ENCODE measurements at regions not wholly inside any gene's neighbourhood (a gene's known extent, or its start where the extent isn't known, plus 50 kb on each side); places are given as distances from the start of the nearest gene placed in this dataset.

GRCh38 chr12:70008944-70009343, 183.9 kb downstream of the MYRFL start:
- TF ChIP-seq CTCF (conservative IDR thresholded peaks at IDR 0.05) = no peak
- no peak overlapping the region for H3K27ac ChIP-seq

- no peak for TF ChIP-seq CTCF (conservative IDR thresholded peaks at IDR 0.05)
These were observed 186.3 kb downstream of the MYRFL start for GRCh38 chr12:70011353-70011752.

GRCh38 chr12:70013016-70013415, 188.0 kb downstream of the MYRFL start:
- peak overlapping the region; percentile 55 for H3K27ac ChIP-seq

More at GRCh38 chr12:70011353-70011752, 186.3 kb downstream of the MYRFL start:
- H3K27ac ChIP-seq = no peak overlapping the region

- no peak overlapping the region for H3K27ac ChIP-seq
- TF ChIP-seq CTCF (conservative IDR thresholded peaks at IDR 0.05) = no peak
These were observed 203.5 kb downstream of the MYRFL start for GRCh38 chr12:70028515-70028914.

GRCh38 chr12:70028918-70029317, 203.9 kb downstream of the MYRFL start:
- TF ChIP-seq CTCF (conservative IDR thresholded peaks at IDR 0.05) = no peak
- no peak overlapping the region for H3K27ac ChIP-seq

- no peak for TF ChIP-seq CTCF (conservative IDR thresholded peaks at IDR 0.05)
- H3K27ac ChIP-seq = no peak overlapping the region
These were observed 206.0 kb downstream of the MYRFL start for GRCh38 chr12:70031046-70031445.

- no peak overlapping the region for H3K27ac ChIP-seq
- TF ChIP-seq CTCF (conservative IDR thresholded peaks at IDR 0.05) = no peak
These were observed 207.0 kb downstream of the MYRFL start for GRCh38 chr12:70032076-70032475.

GRCh38 chr12:70033310-70033709, 208.3 kb downstream of the MYRFL start:
- H3K27ac ChIP-seq = no peak overlapping the region
- TF ChIP-seq CTCF (conservative IDR thresholded peaks at IDR 0.05) = no peak
